ENCODE measurements at regions not wholly inside any gene's neighbourhood (a gene's known extent, or its start where the extent isn't known, plus 50 kb on each side); places are given as distances from the start of the nearest gene placed in this dataset.
"Not testable (repeated sequence)": the region's sequence is repeated elsewhere in the genome, so short reads cannot be mapped to it uniquely, and the experiment has no call there.

DNA sequence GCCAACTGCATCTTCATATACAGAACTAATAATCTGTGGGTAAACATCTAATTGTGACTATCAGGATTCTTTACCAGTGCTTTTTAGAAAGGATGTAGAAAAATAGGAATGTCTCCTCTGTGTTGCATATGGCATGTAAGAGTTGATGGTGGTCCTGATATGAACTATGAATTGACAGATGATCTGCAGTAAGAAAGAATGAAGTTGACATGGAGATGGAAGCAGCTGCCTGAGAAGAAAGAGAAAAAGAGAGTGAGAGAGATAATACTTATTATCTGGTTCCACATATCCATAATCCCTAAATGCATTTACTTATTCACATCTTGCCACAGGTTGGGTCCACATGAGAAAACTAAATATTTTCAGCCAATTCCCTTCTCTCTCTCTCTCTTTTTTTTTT is 1022.9 kb downstream of the SLC6A15 start:
- CTCF ChIA-PET, result no interaction called here
- Mint-ChIP-seq H3K4me3 (no peak overlapping the region), H3K27me3 (no peaks in the 10 kb centered on the region), H3K9me3 (peaks cover 5% of the 10 kb centered on the region), H3K4me1 (ENCODE audit: low read depth) (no peaks in the 10 kb centered on the region), H3K27ac (no peak overlapping the region), H3K36me3 (ENCODE audit: low read depth) (no peaks in the 10 kb centered on the region)
- DNase-seq, result no peak
- no peak for ATAC-seq
- POLR2A ChIA-PET, result no interaction called here
- intact Hi-C loops (cut with micrococcal nuclease), result no loop called here
- TF ChIP-seq, protein P1, sequence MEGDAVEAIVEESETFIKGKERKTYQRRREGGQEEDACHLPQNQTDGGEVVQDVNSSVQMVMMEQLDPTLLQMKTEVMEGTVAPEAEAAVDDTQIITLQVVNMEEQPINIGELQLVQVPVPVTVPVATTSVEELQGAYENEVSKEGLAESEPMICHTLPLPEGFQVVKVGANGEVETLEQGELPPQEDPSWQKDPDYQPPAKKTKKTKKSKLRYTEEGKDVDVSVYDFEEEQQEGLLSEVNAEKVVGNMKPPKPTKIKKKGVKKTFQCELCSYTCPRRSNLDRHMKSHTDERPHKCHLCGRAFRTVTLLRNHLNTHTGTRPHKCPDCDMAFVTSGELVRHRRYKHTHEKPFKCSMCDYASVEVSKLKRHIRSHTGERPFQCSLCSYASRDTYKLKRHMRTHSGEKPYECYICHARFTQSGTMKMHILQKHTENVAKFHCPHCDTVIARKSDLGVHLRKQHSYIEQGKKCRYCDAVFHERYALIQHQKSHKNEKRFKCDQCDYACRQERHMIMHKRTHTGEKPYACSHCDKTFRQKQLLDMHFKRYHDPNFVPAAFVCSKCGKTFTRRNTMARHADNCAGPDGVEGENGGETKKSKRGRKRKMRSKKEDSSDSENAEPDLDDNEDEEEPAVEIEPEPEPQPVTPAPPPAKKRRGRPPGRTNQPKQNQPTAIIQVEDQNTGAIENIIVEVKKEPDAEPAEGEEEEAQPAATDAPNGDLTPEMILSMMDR (IDR thresholded peaks at IDR 0.05), result no peak

DNA sequence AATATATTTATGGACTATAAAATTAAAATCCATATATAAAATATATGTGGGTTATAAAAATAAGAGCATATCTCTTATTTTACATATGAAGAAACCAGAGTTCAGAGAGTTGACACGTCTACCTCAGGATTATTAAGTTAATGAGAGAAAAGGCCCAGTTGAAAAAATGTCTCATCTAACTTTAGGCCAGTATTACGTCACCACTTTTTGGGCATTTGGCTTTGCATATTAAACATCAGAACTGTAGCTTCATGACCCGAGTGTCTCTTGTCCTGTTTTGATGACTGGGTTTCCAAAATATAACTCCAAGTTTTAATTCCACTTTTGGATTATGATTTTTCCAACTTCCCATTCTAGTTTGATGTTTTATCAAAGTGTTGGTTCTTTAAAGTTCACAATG is 1026.1 kb downstream of the SLC6A15 start:
- ATAC-seq (no peak), DNase-seq (no peak)
- TF ChIP-seq, protein P1 (IDR thresholded peaks at IDR 0.05), result no peak
- no peaks in the 10 kb centered on the region for H3K27me3 Mint-ChIP-seq
- no peak overlapping the region for H3K4me3 Mint-ChIP-seq
- POLR2A ChIA-PET, result no interaction called here
- H3K4me1 Mint-ChIP-seq (ENCODE audit: low read depth), result no peaks in the 10 kb centered on the region
- intact Hi-C loops (cut with micrococcal nuclease), result no loop called here
- CTCF ChIA-PET, result no interaction called here
- peaks cover 3% of the 10 kb centered on the region for H3K9me3 Mint-ChIP-seq
- no peaks in the 10 kb centered on the region for H3K36me3 Mint-ChIP-seq (ENCODE audit: low read depth)
- no peak overlapping the region for H3K27ac Mint-ChIP-seq

GRCh38 chr12:83870921-83871599 is 1041.5 kb downstream of the SLC6A15 start:
- H3K27me3 Mint-ChIP-seq; H3K36me3 Mint-ChIP-seq (ENCODE audit: low read depth); H3K9me3 Mint-ChIP-seq; CTCF ChIA-PET; ATAC-seq; H3K4me1 Mint-ChIP-seq (ENCODE audit: low read depth); H3K4me3 Mint-ChIP-seq; H3K27ac Mint-ChIP-seq; DNase-seq; POLR2A ChIA-PET; intact Hi-C loops (cut with micrococcal nuclease): not testable (repeated sequence)

DNA sequence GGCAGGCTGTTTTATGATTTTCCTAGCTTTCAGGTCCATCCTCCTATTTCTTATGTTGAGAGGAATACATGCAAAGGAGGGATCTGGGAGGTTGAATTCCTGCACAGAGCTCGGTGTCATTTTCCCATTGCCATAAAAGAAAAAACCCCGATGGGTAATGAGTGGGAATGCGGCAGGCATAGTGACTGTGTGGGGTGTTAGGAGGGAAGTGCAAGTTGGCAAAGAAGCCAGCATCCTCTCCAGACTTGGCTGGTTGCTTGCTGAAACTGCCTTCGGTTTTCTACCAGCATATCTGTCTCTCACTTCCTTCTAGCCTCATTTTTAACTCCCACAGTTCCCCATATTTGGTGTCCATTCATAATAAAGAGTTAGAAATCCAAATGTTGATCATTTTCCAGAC is 1046.1 kb downstream of the SLC6A15 start:
- Mint-ChIP-seq H3K4me1 (ENCODE audit: low read depth) (no peaks in the 10 kb centered on the region), H3K36me3 (ENCODE audit: low read depth) (no peaks in the 10 kb centered on the region), H3K27ac (no peak overlapping the region), H3K9me3 (peaks cover 1% of the 10 kb centered on the region), H3K27me3 (no peaks in the 10 kb centered on the region), H3K4me3 (no peak overlapping the region)
- no peak for ATAC-seq
- intact Hi-C loops (cut with micrococcal nuclease), result no loop called here
- CTCF ChIA-PET, result interaction anchor here (0.7 kb wide), 1 partner anchor 24 kb away, joined by 3 read pairs; no protein-coding TSS in a partner anchor
- POLR2A ChIA-PET, result no interaction called here
- TF ChIP-seq, protein P1 (IDR thresholded peaks at IDR 0.05), result no peak
- no peak for DNase-seq

GRCh38 chr12:83865431-83865830 is 1047.2 kb downstream of the SLC6A15 start:
- CTCF ChIA-PET, result no interaction called here
- Mint-ChIP-seq H3K27ac (no peak overlapping the region), H3K4me1 (ENCODE audit: low read depth) (no peaks in the 10 kb centered on the region), H3K9me3 (peaks cover 1% of the 10 kb centered on the region), H3K4me3 (no peak overlapping the region), H3K27me3 (no peaks in the 10 kb centered on the region), H3K36me3 (ENCODE audit: low read depth) (no peaks in the 10 kb centered on the region)
- TF ChIP-seq, protein P1 (IDR thresholded peaks at IDR 0.05), result no peak
- no peak for DNase-seq
- no peak for ATAC-seq
- POLR2A ChIA-PET, result no interaction called here
- intact Hi-C loops (cut with micrococcal nuclease), result no loop called here

Data from activated CD8-positive, alpha-beta T cell treated with anti-CD3 and anti-CD28 coated beads for 36 hours (primary cell).